ENCODE measurements at regions not wholly inside any gene's neighbourhood (a gene's known extent, or its start where the extent isn't known, plus 50 kb on each side); places are given as distances from the start of the nearest gene placed in this dataset.
"Not testable (repeated sequence)": the region's sequence is repeated elsewhere in the genome, so short reads cannot be mapped to it uniquely, and the experiment has no call there.

GRCh38 chr5:10125116-10125515 lies 124.6 kb downstream of the ATPSCKMT start:
- no peak for DNase-seq

DNA sequence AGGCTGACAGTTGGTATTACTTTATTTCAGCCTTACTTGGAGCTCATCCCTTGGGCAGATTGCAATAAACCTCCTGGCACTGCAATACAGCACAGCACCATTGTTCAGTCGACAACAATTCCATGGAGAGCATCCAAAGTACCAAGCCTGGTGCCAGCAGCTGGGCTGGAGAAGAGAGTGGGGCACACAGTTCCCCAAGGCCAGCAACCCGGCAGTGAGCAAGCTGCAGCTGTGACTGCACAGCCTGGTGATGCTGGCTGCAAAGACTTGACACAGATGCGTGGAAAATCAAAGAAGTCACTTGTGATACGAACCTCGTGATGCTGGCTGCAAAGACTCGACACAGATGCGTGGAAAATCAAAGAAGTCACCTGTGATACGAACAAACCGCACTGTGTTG lies 125.4 kb downstream of the ATPSCKMT start:
- no peak for DNase-seq

DNA sequence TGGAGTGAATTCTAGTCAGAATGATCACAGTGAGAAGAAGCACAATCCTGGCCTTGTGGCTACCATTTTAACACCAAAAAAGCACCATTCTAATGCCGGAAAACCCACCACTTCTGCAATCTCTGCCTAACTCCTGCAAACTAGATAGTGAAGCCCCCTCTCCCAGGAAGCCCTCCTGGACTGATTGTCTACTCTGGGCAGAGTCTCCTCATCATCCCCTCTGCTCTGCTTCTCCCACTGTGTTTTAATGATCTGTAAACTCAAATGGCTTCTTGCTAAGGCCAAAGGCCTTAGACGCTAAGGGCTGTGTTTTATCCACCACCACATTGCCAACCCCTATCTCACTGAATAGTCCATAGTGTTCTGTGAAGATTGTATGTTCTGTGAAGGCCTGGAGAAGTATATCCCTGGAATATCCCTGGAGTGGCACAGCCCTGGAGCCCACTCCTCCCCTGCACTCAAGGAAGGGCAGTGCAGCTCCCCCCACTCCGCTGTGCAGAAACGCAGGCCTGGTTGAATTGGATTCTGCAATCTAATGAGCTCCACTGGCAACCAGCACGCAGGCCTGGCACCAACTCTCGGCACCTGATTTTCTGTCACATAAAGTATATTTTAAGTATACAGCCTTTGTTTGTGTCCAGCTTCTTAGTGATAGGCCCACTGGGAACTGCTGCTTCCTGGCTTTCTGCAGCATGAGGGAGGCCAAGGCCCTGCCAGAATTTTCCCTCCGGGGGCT lies 126.3 kb downstream of the ATPSCKMT start:
- no peak for DNase-seq

GRCh38 chr5:10122076-10122726 lies 127.5 kb downstream of the ATPSCKMT start:
- no peak for DNase-seq

DNA sequence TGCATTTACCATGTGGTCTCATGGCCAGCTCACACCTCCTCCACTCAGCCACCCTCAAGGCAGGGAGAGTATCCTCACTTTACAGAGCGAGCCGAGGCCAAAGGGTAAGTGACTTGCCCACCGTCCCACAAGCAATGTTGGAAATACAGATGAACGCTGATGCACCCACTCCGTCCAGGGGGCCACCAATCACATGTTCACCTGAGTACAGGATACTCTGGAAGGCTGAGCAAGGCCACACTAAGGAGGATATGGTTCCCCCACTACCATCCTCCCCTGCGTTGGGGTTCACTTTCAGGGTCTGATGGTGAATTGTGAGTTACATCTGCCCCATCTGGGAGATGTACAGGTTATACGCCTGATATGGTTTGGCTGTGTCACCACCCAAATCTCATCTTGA lies 128.8 kb downstream of the ATPSCKMT start:
- no peak for DNase-seq

DNA sequence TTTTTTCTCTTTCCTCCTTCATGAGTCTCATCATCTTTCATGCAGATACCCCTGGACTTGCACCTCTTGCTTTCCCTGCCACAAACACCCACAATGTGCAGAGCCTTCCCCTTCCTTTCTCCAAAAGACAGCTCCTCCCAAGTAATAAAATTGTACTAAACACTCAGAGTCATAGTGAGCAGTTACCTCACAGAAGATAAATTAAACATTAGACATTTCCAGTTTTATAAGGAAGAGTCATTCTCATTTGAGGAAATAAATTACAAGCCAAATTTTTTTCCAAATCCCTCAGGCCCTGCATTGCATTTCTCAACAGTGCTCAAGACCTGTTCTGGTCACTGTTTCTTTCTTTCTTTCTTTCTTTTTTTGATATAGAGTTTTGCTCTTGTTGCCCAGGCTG lies 131.5 kb downstream of the ATPSCKMT start:
- no peak for DNase-seq

DNA sequence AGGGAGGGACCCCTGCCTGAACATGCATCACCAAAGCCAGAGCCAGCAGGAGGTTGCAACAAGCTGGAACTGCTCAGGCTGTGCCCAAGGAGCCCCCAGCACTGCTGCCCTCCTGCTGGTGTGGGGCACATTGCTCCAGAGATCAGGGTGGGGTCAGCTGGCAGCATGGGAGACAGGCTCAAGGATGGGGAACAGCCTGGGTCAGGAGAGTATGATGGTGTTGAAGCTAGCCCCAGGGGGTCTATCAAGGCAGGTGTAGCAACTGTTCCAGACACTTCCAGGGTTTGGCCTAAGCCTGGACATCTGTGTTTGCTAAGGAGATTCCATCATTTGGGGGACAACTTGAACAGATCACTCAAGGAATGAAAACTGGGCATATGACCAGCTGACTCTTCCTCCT lies 133.1 kb downstream of the ATPSCKMT start:
- DNase-seq: no peak

DNA sequence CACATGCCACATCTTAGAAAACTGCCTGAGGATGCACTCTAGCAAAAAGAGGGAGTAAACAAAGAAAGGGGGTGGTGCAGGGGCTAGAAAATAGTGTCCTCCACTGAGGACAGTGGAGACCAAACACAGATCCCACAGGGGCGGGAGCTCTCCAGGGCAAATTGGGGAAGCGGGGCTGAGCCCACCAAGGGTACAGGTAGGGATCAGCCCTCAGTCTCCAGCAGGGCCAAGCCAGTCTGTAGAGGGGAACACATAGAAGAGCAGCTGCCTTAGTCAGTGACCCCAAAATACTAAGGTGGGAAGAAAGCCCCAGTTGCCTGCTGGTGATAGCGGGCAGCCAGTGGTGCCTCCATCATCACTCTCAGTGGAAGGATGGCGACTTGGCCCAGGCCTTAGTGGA lies 134.0 kb downstream of the ATPSCKMT start:
- no peak for DNase-seq

DNA sequence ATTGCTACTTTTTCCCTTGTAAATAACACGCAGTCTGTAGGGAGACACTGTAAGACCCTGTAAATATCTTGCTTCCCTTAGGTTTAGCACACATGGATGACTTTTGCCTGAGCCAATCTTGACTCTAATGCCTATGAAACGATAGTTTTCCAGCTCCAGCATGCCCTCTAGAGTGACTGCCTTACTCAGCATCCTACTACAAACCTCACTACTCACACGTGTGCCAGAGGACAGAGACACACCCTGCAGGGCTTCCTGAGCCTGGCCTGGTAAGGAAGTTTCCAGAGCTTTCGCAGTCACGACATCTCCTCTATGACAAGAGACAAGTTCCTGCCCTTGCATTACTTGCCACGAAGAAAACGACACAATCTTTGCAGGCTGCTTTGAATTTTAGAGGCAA lies 138.1 kb downstream of the ATPSCKMT start:
- DNase-seq: no peak

GRCh38 chr5:10110228-10110627 lies 139.5 kb downstream of the ATPSCKMT start:
- no peak for DNase-seq

DNA sequence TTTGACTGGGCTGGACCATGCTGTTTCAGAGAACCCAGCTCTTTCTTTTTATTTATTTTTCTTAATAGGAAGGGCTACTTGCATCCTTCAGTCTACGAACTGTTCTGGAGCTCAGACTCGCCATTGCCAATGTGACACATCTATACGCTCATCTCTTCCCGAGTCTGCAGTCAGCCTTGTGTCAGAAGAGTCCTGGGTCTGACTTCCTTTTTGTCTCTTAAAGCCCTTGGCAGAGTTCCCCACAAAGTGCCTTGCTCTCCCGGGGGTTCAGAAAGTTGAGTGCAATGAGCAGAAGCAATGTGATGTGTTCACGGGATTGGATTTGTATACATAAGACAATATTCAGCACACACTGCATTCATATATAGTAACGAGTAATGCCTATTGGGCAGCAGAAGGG lies 140.4 kb downstream of the ATPSCKMT start:
- no peak for DNase-seq

DNA sequence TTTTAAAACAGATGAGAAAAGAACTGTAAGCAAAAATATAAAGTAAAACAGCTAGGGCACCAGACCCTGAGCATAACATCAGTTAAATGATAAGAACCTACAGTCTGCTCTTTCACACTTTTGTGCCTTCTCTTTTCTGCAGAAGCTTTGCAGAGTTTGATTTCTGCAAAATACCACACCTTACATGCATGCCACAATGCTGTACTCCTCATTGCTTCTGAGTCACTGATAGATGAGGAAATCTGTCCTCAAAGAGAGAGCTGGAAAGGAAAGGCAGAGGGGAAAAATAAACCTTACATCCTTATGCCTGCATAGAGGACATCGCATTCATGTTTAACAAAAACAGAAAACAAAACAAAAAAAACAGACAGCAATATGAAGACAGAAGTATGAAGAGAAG lies 142.9 kb downstream of the ATPSCKMT start:
- DNase-seq: no peak

- DNase-seq: no peak
Measured at GRCh38 chr5:10106285-10106684, 143.4 kb downstream of the ATPSCKMT start.

DNA sequence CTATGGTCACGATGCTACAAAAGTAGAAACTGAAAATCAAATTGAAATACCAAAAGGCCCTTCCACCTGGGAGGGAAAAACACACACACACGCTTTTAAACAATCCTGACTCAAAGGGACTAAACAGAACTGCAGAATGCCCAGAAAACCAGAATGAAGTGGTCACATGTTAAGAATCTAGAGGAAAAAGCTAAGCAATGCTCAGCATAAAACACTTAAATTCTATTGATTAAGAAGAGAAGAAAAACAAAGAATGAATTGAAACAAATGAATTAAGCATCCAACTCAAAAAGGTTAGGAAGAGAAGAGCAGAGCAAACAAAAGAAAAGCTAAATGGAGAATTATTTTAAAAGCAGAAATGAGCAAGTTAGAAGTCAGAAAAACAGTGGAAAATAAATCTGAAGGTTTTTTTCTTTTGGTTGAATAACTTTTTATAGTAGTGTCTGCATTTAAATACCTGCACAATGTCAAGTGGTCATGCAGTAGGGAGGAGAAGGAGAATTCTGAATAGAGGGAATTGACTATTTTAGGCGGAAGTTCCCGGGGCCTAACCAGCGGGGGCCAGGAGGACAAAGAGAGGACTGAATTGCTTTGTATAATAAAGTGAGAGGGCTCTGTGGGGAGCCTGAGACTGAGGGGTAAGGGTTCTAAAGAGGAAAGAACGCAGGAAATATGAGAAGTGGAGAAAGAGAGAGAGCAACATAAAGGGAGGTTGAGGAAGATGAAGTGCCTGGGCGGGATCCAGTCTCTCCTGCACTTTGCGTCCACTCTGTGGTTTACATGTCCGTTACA lies 146.8 kb downstream of the ATPSCKMT start:
- no peak for DNase-seq

DNA sequence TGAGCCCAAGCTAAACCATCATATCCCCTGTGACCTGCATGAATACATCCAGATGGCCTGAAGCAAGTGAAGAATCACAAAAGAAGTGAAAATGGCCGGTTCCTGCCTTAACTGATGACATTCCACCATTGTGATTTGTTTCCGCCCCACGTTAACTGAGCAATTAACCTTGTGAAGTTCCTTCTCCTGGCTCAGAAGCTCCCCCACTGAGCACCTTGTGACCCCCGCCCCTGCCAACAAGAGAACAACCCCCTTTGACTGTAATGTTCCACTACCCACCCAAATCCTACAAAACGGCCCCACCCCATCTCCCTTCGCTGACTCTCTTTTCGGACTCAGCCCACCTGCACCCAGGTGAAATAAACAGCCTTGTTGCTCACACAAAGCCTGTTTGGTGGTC lies 147.5 kb downstream of the ATPSCKMT start:
- DNase-seq: not testable (repeated sequence)

- DNase-seq: no peak
Measured at GRCh38 chr5:10099548-10099947, 150.1 kb downstream of the ATPSCKMT start.

DNA sequence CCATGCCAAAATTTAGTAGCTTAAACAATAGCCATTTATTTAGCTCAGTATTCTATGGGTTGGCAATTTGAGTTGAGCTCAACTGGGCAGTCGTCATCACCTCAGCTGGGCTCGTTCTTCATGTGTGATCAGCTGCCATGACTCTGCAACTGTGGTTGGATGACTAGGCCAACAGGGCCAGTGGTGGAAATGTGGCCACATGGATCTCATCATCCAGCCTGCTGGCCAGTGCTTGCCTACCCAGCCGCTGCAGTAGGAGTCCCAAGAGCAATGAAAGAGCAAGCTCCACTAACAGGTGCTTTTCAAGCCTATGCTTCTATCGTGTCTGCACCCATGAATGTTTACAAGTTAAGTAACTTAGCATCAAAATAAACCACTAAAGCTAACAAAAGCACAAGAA lies 158.0 kb downstream of the ATPSCKMT start:
- no peak for DNase-seq

GRCh38 chr5:10090074-10090473 lies 159.6 kb downstream of the ATPSCKMT start:
- DNase-seq: no peak

DNA sequence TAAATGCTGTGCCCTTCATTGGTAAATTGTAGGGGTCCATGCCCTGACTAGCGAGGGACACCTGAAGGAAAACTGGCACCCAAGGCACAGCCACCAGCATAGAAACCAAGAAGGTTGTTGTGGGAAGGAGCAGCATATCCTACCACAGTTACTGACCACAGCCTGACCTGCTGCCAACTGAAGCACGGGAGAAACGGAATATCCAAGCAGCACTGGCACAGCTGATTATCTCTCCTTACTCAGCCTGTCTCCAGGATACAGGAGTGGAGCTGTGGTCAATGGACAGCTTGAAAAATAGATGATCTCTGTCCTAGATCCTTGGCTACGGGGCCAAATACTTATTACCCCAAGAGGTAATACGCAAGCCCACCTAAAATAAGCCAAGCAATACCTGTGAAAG lies 164.5 kb downstream of the ATPSCKMT start:
- no peak for DNase-seq

- DNase-seq: no peak
Measured at GRCh38 chr5:10081584-10081983, 168.1 kb downstream of the ATPSCKMT start.

GRCh38 chr5:10077791-10078545 lies 171.7 kb downstream of the ATPSCKMT start:
- DNase-seq: no peak

DNA sequence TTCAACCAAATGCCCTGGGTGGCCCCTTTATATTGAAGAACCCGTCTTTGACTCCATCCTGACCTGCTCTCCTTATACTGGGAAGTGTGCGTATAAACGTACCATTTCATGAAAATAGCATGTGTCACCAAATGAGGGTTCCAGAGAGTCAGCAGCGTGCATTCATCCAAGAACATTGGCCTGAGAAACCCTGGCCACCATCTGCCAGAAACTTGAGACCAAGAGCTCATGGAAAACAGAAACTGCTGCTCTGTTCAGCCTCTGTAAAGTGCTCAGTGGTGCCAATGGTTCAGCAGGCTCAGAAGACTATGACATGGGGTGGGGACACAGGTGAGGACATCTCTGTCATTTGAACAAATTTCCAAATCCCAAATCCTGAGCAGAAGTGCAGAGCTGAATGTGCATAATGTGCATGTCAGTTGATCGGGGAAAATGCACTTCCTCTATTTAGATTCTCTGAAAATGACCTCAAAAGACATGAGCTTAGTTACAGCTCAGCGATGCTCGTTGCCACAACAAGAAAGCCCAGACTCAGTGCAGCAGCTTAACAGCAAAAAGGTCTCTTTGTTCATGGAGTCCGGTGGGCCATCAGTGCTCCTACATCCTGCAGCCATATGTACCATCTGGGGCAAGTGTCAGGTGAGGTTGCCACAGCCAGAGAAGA lies 176.1 kb downstream of the ATPSCKMT start:
- no peak for DNase-seq

All from dermis blood vessel endothelial cell (primary cell).